K562 (cell line): ENCODE measurements at regions not wholly inside any gene's neighbourhood (a gene's known extent, or its start where the extent isn't known, plus 50 kb on each side); places are given as distances from the start of the nearest gene placed in this dataset.
A peak's percentile ranks its signal among the peaks of the same experiment; 100 is the strongest.
"Not testable (repeated sequence)": the region's sequence is repeated elsewhere in the genome, so short reads cannot be mapped to it uniquely, and the experiment has no call there.

ENCODE experiments used
- ATAC-seq: fragments of 200-7000 bp; cut with Tn5 transposase; 3 replicates; pipeline ENCODE4 v1.9.1; 2020; ENCODE audit warnings: moderate library complexity
- BruUV-seq: library from RNA; stranded (reverse); fragments of 400-500 nt; replicated peaks from 2 replicates; lab custom pipeline; 2021; lab: Mats Ljungman, UMichigan
- CTCF ChIA-PET: fragments of 300-600 bp; formaldehyde crosslinking; extraction: SDS; loops from one replicate; lab custom pipeline; 2021; ENCODE audit warnings: low intra/inter-chr PET ratio; lab: Yijun Ruan, JAX
- POLR2A ChIA-PET: fragments of 300-600, 350-650 bp; sonication (Branson Sonifier 250); formaldehyde crosslinking; extraction: SDS; loops from one replicate; lab custom pipeline; 2021; ENCODE audit warnings: antibody characterized with exemption, inconsistent platforms; lab: Yijun Ruan, JAX
- DNase-seq, 4 experiments: peaks; one replicate each; pipeline versions ENCODE4 v3.0.0 to v3.0.0-alpha.2; 2011 to 2018; ENCODE audit warnings: low spot score in 3 of 4, mixed read lengths in 3 of 4; ENCODE audit errors: extremely low read depth in 1 of 4
- FAIRE-seq: peaks from 2 replicates; lab custom pipeline; 2011; peaks lifted over from hg19 to GRCh38; lab: Jason Lieb, UNC
- H2AFZ ChIP-seq: 2 replicates; pipeline ENCODE4 v1.6.0; 2011; ENCODE audit warnings: low read depth, low read length, control low read depth, inconsistent platforms
- H3K27ac ChIP-seq: fragments of 200-600 bp; 3 replicates; pipeline ENCODE4 v1.8.0; 2011; ENCODE audit warnings: low read depth, mild to moderate bottlenecking, control low read depth, inconsistent platforms, low read length, moderate library complexity, mixed read lengths; ENCODE audit errors: extremely low read depth
- H3K27me3 ChIP-seq, 2 experiments: fragments of 300-600 bp in 1 of 2; 2 replicates in 1 of 2; 3 replicates in 1 of 2; pipeline versions ENCODE4 v1.6.0 to v1.8.0; 2011; ENCODE audit warnings: inconsistent platforms in 2 of 2, low read length in 2 of 2, mild to moderate bottlenecking in 1 of 2, mixed read lengths in 1 of 2, moderate library complexity in 1 of 2; ENCODE audit not compliant: control insufficient read depth in 2 of 2, insufficient read depth in 2 of 2
- H3K36me3 ChIP-seq: fragments of 300-600 bp; 3 replicates; pipeline ENCODE4 v1.8.0; 2011; ENCODE audit warnings: mild to moderate bottlenecking, low read length, inconsistent platforms; ENCODE audit not compliant: control insufficient read depth, insufficient read depth
- H3K4me1 ChIP-seq, 2 experiments: fragments of 200-600 bp in 1 of 2; replicated peaks in 1 of 2; 2 replicates in 1 of 2; 3 replicates in 1 of 2; pipeline versions ENCODE4 v1.5.1 to v1.8.0; 2011; ENCODE audit warnings: inconsistent platforms in 2 of 2, low read length in 2 of 2, mild to moderate bottlenecking in 1 of 2, mixed read lengths in 1 of 2, moderate library complexity in 1 of 2; ENCODE audit not compliant: control insufficient read depth in 2 of 2, insufficient read depth in 2 of 2
- H3K4me2 ChIP-seq: 2 replicates; pipeline ENCODE4 v1.6.1; 2011; ENCODE audit warnings: low read length, control low read depth, inconsistent platforms, mixed read lengths; ENCODE audit not compliant: insufficient read depth
- H3K4me3 ChIP-seq: fragments of 200-600 bp; sonication (generic), shearing (Covaris generic); 2 replicates; pipeline ENCODE4 v1.5.1; 2016; ENCODE audit warnings: control low read depth, inconsistent platforms
- H3K79me2 ChIP-seq: fragments of 200-600 bp; 3 replicates; pipeline ENCODE4 v1.8.0; 2011; ENCODE audit warnings: low read length, inconsistent platforms; ENCODE audit not compliant: control insufficient read depth, insufficient read depth
- H3K9ac ChIP-seq, 2 experiments: 2 replicates each; pipeline versions ENCODE4 v1.6.0 to v1.6.1; 2011; ENCODE audit warnings: low read depth in 2 of 2, low read length in 2 of 2, control low read depth in 1 of 2, inconsistent platforms in 1 of 2, mild to moderate bottlenecking in 1 of 2, mixed read lengths in 1 of 2; ENCODE audit not compliant: insufficient read depth in 1 of 2
- H3K9me1 ChIP-seq: one replicate; pipeline ENCODE4 v1.6.0; 2011; ENCODE audit warnings: inconsistent platforms, mild to moderate bottlenecking, low read length, moderate library complexity; ENCODE audit not compliant: control insufficient read depth, insufficient read depth
- H3K9me3 ChIP-seq: replicated peaks from 2 replicates; pipeline ENCODE4 v1.5.1; 2011; ENCODE audit warnings: low read depth, low read length, inconsistent platforms; ENCODE audit not compliant: control insufficient read depth, insufficient read depth
- H4K20me1 ChIP-seq: replicated peaks from 2 replicates; pipeline ENCODE4 v1.6.1; 2011; ENCODE audit warnings: low read length, inconsistent platforms, mixed read lengths; ENCODE audit not compliant: control insufficient read depth, insufficient read depth
- C11orf30 ChIP-seq: fragments of 450-650 bp; IDR thresholded peaks from 2 replicates; pipeline ENCODE4 v1.6.1; 2016; ENCODE audit warnings: low read depth, mild to moderate bottlenecking
- HEY1 ChIP-seq: fragments of 250-450 bp; sonication (Bioruptor Pico); IDR thresholded peaks from 2 replicates; pipeline ENCODE4 v1.5.0; 2020; ENCODE audit warnings: mild to moderate bottlenecking, moderate library complexity, borderline replicate concordance
- KAT7 ChIP-seq: sonication (generic); formaldehyde crosslinking; IDR thresholded peaks from 2 replicates; pipeline ENCODE4 v1.8.0; 2022; ENCODE audit warnings: missing genetic modification reagents, mild to moderate bottlenecking, borderline replicate concordance
- ZNF316 ChIP-seq: fragments of 450-650 bp; IDR thresholded peaks from 2 replicates; pipeline ENCODE4 v1.6.1; 2016
- WGBS: fragments of 100-300 bp; shearing (Covaris generic); methylation state at CpG from one replicate; pipeline ENCODE4 v1.1.6; 2016; ENCODE audit warnings: low coverage, mixed read lengths; ENCODE audit not compliant: insufficient coverage; ENCODE audit errors: missing lambda C conversion rate; 5-methylcytosine and 5-hydroxymethylcytosine counted together
- in situ Hi-C: fragments of 300-500 bp; cut with MboI; formaldehyde crosslinking; loops from 4 replicates; pipeline ENCODE4 v1.15.0; 2018; ENCODE audit warnings: inconsistent platforms, mixed read lengths
- intact Hi-C: fragments of 100-400 bp; cut with micrococcal nuclease; formaldehyde crosslinking; loops from 2 replicates; pipeline ENCODE4 v1.14.2; 2022
- TF ChIP-seq, protein P1 (sequence below): fragments of 450-650 bp; IDR thresholded peaks from 2 replicates; pipeline ENCODE4 v1.6.1; 2016

DNA sequence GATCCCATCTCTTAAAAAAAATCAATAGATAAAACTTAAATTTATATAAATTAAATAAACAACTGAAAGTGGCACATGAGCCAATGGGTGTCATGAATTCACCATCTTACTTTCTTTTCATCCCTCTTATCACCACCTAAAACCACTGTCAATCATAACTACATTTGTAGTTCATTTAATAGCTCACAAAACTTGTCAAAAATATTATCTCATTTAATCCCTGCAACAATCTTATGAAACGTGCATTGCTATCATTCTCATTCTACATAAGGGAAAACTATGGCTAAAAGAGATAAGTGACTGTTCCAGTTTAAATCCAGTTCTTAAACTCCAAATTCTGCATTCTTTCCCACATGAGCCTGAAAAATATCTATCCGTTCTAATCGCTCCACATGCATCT lies 80.6 kb upstream of the BEND6 start:
- CTCF ChIA-PET = no interaction called here
- Histone ChIP-seq H3K4me3 (no peak overlapping the region), H3K27me3 (no peaks in the 10 kb centered on the region), H2AFZ (no peak overlapping the region), H3K4me1 (no peaks in the 10 kb centered on the region), H3K79me2 (no peaks in the 10 kb centered on the region), H4K20me1 (no peaks in the 10 kb centered on the region), H3K9ac (no peak overlapping the region), H3K36me3 (no peaks in the 10 kb centered on the region), H3K4me2 (no peak overlapping the region), H3K9me3 (no peaks in the 10 kb centered on the region), H3K9me1 (no peaks in the 10 kb centered on the region), H3K27ac (no peak overlapping the region)
- POLR2A ChIA-PET = no interaction called here
- DNase-seq (no peak), ATAC-seq (no peak), FAIRE-seq (no peak)
- intact Hi-C loops (no loop called here), in situ Hi-C loops (loop anchor here (25.0 kb wide), 1 partner anchor 512 kb away; no protein-coding TSS in a partner anchor)
- TF ChIP-seq, protein P1, sequence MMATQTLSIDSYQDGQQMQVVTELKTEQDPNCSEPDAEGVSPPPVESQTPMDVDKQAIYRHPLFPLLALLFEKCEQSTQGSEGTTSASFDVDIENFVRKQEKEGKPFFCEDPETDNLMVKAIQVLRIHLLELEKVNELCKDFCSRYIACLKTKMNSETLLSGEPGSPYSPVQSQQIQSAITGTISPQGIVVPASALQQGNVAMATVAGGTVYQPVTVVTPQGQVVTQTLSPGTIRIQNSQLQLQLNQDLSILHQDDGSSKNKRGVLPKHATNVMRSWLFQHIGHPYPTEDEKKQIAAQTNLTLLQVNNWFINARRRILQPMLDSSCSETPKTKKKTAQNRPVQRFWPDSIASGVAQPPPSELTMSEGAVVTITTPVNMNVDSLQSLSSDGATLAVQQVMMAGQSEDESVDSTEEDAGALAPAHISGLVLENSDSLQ = 0 out of 2 replicates have a peak, but pooled peaks have one; percentile 6
- no peak for TF ChIP-seq KAT7 (CRISPR knock-in tag)
- no peak for TF ChIP-seq HEY1
- 37% methylated on average over 3 of the region's 3 CpGs for whole genome bisulfite sequencing
- BruUV-seq = no TSS peak

DNA sequence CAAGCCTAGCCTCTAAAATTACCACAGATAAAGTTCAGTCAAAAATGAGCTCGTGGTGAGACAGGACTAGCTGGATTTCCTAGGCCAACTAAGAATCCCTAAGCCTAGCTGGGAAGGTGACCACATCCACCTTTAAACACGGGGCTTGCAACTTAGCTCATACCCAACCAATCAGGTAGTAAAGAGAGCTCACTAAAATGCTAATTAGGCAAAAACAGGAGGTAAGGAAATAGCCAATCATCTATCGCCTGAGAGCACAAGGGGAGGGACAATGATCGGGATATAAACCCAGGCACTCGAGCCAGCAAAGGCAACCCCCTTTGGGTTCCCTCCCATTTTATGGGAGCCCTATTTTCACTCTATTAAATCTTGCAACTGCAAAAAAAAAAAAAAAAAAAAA lies 84.9 kb upstream of the BEND6 start:
- H3K9ac ChIP-seq, H3K79me2 ChIP-seq, H3K36me3 ChIP-seq, DNase-seq, H3K27me3 ChIP-seq, intact Hi-C loops, H3K4me3 ChIP-seq, H4K20me1 ChIP-seq, H3K9me3 ChIP-seq, H2AFZ ChIP-seq, BruUV-seq, H3K9me1 ChIP-seq, ATAC-seq, H3K4me1 ChIP-seq, CTCF ChIA-PET, H3K4me2 ChIP-seq, H3K27ac ChIP-seq, FAIRE-seq: not testable (repeated sequence)
- in situ Hi-C loops = loop anchor here (25.0 kb wide), 1 partner anchor 508 kb away; no protein-coding TSS in a partner anchor
- WGBS = 47% methylated on average over 5 of the region's 5 CpGs
- POLR2A ChIA-PET = interaction anchor here (0.6 kb wide), 1 partner anchor 258 kb away, joined by 3 read pairs; no protein-coding TSS in a partner anchor
- TF ChIP-seq ZNF316 (peak; percentile 59), C11orf30 (peak; percentile 40)
